ENCODE measurements at regions not wholly inside any gene's neighbourhood (a gene's known extent, or its start where the extent isn't known, plus 50 kb on each side); places are given as distances from the start of the nearest gene placed in this dataset.
"Not testable (repeated sequence)": the region's sequence is repeated elsewhere in the genome, so short reads cannot be mapped to it uniquely, and the experiment has no call there.

- no peak for DNase-seq (ENCODE audit: low read depth, low spot score)
Measured at GRCh38 chr11:101741479-101742175, 157.8 kb upstream of the TRPC6 start.

- DNase-seq (ENCODE audit: low read depth, low spot score): no peak
Measured at GRCh38 chr11:101741061-101741460, 157.3 kb upstream of the TRPC6 start.

GRCh38 chr11:101738452-101738851 is 154.6 kb upstream of the TRPC6 start:
- no peak for DNase-seq (ENCODE audit: low read depth, low spot score)

DNA sequence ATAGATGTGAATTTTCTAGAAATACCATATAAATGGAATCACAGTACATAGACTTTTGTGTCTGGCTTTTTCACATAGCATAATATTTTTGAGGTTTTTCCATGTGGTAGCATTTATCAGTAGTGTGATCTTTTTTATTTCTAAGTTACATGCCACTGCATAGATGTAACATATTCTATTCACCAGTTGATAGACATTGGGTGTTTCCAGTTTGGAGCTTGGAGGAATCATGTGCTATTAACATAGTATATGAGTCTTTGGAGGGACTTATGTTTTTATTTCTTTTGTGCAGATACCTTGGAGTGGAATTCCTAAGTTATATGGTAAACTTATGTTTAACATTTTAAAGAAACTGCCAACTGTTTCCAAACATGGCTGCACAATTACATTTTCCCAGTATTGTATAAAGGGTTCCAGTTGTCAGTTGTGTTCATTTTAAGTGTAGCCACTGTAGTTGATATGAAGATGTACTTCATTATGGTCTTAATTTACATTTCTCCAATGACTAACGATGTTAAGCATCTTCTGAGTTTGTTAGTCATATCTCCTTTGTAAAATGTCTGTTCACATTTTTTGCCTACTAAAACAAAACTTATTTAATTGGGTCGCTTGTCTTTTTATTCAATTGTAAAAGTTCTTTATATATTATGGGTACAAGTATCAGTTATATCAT is 145.7 kb upstream of the TRPC6 start:
- no peak for DNase-seq (ENCODE audit: low read depth, low spot score)

- no peak for DNase-seq (ENCODE audit: low read depth, low spot score)
Measured at GRCh38 chr11:101727451-101727850, 143.6 kb upstream of the TRPC6 start.

GRCh38 chr11:101726988-101727387 is 143.2 kb upstream of the TRPC6 start:
- no peak for DNase-seq (ENCODE audit: low read depth, low spot score)

GRCh38 chr11:101723371-101723770 is 139.6 kb upstream of the TRPC6 start:
- no peak for DNase-seq (ENCODE audit: low read depth, low spot score)

DNA sequence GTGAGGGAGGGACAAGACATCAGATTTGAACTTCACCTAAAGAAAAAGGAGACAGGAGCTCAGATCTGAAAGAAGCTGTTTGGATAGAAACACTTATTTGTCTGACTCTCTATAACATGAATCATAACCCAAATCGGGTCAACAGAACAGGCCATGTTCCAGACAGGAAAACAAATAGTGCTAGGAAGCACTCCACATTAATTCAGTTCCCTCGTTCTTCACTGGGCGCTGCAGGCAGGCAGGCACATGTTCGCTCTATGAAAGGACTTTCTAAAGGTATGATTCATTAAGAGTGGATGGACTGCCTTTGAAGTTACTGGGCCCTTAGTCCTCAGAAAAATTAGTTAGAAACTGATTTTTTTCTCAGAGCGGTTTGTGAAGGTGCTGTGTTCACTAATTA is 137.5 kb upstream of the TRPC6 start:
- DNase-seq (ENCODE audit: low read depth, low spot score): no peak

DNA sequence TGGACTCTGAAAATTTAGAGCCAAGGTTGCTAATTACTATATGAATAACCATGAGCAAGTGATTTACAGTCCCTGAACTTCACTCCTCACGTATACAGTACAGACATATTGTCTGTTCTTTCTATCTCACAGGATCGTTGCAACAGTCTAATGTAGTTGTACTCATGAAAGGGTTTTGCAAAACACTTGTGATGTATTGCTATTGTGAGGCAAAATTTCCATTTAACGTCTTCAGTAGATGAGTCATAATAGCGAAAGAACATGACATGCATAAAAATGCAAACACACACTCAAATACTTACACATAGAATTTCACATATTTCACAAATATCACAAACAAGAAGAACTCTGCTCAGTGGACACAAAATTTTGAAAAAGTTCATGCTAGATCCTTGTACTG is 134.6 kb upstream of the TRPC6 start:
- DNase-seq (ENCODE audit: low read depth, low spot score): no peak

DNA sequence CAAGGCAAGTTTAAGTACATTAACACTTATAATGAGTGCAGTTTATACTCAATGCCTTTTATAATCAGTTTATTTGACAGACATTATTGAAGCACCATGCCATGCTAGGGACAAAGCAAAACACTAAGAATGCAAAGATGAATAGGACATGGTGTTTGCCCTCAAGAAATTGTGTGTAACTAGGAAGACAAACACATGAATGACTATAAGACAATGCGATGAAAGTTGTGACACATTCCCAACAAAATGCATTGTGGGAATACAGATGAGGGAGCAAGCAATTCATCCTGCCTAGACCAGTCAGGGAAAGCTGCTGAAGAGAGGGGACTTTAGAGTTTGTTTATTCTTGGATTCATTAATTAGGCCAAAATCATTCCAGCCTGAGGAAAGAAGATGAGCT is 133.8 kb upstream of the TRPC6 start:
- DNase-seq (ENCODE audit: low read depth, low spot score): no peak

GRCh38 chr11:101715281-101715680 is 131.5 kb upstream of the TRPC6 start:
- DNase-seq (ENCODE audit: low read depth, low spot score): no peak

- no peak for DNase-seq (ENCODE audit: low read depth, low spot score)
Measured at GRCh38 chr11:101707477-101707876, 123.7 kb upstream of the TRPC6 start.

DNA sequence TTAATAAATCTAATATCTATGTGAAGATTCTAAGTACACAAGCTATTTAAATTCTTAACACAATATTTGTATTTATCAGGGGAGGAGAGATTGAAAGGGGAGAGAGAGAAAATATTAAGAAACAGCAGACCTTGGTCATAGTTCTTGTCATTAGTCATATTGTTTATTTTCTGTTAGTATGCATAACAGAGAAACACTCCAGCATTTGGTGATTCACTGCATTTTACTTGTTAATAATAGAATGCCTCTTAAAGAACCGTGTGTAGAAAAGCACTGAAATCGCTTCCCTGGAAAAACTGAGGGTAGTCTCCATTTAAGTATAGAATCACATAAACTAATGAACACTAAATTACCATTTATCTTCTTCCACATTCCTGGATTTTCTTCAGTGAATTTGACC is 122.7 kb upstream of the TRPC6 start:
- DNase-seq (ENCODE audit: low read depth, low spot score): no peak

GRCh38 chr11:101705972-101706371 is 122.2 kb upstream of the TRPC6 start:
- no peak for DNase-seq (ENCODE audit: low read depth, low spot score)

DNA sequence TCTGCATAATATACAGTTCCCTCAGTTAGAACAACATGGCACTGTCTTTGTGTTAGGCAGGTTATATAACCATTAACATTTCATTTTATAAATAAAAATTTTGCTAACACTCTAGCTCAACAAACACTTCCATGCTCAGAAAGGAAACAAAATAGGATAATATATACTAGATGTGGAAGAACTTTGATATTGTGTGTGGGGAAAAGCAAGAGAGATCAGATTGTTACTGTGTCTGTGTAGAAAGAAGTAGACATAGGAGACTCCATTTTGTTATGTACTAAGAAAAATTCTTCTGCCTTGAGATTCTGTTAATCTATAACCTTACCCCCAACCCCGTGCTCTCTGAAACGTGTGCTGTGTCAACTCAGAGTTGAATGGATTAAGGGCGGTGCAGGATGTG is 111.1 kb upstream of the TRPC6 start:
- not testable (repeated sequence) for DNase-seq (ENCODE audit: low read depth, low spot score)

- no peak for DNase-seq (ENCODE audit: low read depth, low spot score)
Measured at GRCh38 chr11:101692980-101693379, 109.2 kb upstream of the TRPC6 start.

DNA sequence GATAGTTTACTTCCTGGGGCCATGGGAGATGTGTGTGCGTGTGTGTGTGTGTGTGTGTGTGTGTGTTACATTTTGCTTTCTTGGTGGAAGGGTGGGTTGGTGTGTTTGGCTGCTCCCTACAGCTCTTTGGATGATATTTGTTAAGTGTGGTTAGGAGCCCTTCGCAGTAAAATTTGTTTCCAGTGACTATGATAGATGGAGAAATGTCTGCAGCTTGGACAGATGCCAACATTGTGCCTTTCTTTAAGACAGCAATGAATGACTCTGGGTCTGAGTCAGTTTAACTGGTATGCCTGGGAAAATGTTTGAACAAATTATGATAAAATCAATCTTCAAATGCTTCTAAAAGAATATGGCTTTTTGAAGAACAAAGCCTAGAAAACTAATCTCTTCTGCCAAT is 102.7 kb upstream of the TRPC6 start:
- DNase-seq (ENCODE audit: low read depth, low spot score): peak; percentile 53

GRCh38 chr11:101668236-101668635 is 84.4 kb upstream of the TRPC6 start:
- DNase-seq (ENCODE audit: low read depth, low spot score): no peak

GRCh38 chr11:101666916-101667315 is 83.1 kb upstream of the TRPC6 start:
- DNase-seq (ENCODE audit: low read depth, low spot score): no peak

- no peak for DNase-seq (ENCODE audit: low read depth, low spot score)
Measured at GRCh38 chr11:101661559-101661958, 77.8 kb upstream of the TRPC6 start.
